ENCODE measurements at regions not wholly inside any gene's neighbourhood (a gene's known extent, or its start where the extent isn't known, plus 50 kb on each side); places are given as distances from the start of the nearest gene placed in this dataset.

DNA sequence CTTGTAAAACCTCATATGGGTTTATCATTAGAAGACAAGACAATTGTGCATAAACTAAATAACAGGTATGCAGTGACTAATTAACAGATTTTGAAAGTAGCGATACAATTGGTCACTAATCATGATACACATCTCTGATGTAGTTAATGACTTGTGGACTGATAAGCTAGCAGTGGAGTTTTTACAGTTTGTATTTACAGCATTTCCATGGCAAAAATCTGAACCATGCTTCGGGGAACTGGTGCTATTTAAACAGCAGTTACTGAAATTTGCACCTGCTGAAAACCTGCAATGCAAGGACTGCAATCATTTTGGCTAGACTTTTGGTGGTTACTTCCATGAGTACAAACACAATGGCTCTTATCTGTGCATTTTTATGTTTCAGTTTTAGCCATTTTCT lies 471.2 kb downstream of the RERGL start:
- Histone ChIP-seq H3K27ac (no peak overlapping the region), H3K9me3 (peaks cover 2% of the 10 kb centered on the region; the same call in 1 of the 3 replicates), H3K4me1 (no peaks in the 10 kb centered on the region), H3K4me3 (no peak overlapping the region), H3K4me2 (no peak overlapping the region)
- POLR2A ChIA-PET = no interaction called here
- FAIRE-seq (no peak), DNase-seq (ENCODE audit: low read depth in 1 of 2, low spot score in 1 of 2) (no peak), ATAC-seq (no peak)
- CTCF ChIA-PET = no interaction called here
- no peak for TF ChIP-seq EHMT2 (IDR thresholded peaks at IDR 0.05; ENCODE audit: low read depth)
- TF ChIP-seq JUN (IDR thresholded peaks at IDR 0.05) = no peak
- TF ChIP-seq CHD2 (IDR thresholded peaks at IDR 0.05; ENCODE audit: low read length, partially characterized antibody) = no peak
- TF ChIP-seq MAZ (IDR thresholded peaks at IDR 0.05; ENCODE audit: borderline replicate concordance, low read depth, low read length) = no peak
- TF ChIP-seq TP53 (CRISPR knock-in tag; IDR thresholded peaks at IDR 0.05) = no peak
- no peak for TF ChIP-seq HDAC2 (IDR thresholded peaks at IDR 0.05)
- WGBS (ENCODE audit: missing lambda C conversion rate) = 55% methylated on average over 2 of the region's 2 CpGs

DNA sequence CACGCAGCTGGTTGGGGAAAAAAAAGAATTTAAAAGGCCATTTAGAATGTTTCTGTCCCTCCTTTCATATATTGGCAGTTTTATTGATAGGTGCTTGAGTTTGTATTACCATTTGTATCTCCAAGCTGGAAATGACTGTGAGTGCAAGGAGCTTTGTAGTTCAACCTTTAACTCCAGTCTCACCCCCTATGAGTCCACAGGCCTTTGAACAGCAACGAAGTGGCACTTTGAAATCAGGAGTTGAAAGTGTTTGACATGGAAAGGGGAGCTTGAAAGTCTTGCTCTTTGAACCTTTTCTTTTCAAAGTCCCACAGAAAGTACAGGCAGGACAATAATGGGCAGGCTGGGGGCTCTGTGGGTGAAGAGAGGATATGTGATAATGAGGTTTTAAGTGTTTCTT lies 480.3 kb downstream of the RERGL start:
- ATAC-seq = no peak
- Histone ChIP-seq H3K4me3 (no peak overlapping the region), H3K4me1 (no peaks in the 10 kb centered on the region), H3K27ac (no peak overlapping the region), H3K4me2 (no peak overlapping the region), H3K9me3 (no peaks in the 10 kb centered on the region)
- 28% methylated on average over 2 of the region's 2 CpGs for WGBS (ENCODE audit: missing lambda C conversion rate)
- ChIA-PET POLR2A (no interaction called here), CTCF (interaction anchor here (0.7 kb wide), 1 partner anchor 10 kb away, joined by 3 read pairs; no protein-coding TSS in a partner anchor)
- no peak for DNase-seq (ENCODE audit: low read depth in 1 of 2, low spot score in 1 of 2)
- no peak for FAIRE-seq
- TF ChIP-seq MAFK (IDR thresholded peaks at IDR 0.05; ENCODE audit: partially characterized antibody) (no peak), EHMT2 (IDR thresholded peaks at IDR 0.05; ENCODE audit: low read depth) (no peak), RCOR1 (IDR thresholded peaks at IDR 0.05; ENCODE audit: low read depth, low read length) (no peak), EHF (CRISPR knock-in tag; IDR thresholded peaks at IDR 0.05) (no peak), HOXB13 (CRISPR knock-in tag; IDR thresholded peaks at IDR 0.05; ENCODE audit: low read depth) (no peak), MAZ (IDR thresholded peaks at IDR 0.05; ENCODE audit: borderline replicate concordance, low read depth, low read length) (no peak), RARB (CRISPR knock-in tag; IDR thresholded peaks at IDR 0.05) (no peak)
- TF ChIP-seq, protein P1, sequence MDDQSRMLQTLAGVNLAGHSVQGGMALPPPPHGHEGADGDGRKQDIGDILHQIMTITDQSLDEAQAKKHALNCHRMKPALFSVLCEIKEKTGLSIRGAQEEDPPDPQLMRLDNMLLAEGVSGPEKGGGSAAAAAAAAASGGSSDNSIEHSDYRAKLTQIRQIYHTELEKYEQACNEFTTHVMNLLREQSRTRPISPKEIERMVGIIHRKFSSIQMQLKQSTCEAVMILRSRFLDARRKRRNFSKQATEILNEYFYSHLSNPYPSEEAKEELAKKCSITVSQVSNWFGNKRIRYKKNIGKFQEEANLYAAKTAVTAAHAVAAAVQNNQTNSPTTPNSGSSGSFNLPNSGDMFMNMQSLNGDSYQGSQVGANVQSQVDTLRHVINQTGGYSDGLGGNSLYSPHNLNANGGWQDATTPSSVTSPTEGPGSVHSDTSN (IDR thresholded peaks at IDR 0.05) = no peak

DNA sequence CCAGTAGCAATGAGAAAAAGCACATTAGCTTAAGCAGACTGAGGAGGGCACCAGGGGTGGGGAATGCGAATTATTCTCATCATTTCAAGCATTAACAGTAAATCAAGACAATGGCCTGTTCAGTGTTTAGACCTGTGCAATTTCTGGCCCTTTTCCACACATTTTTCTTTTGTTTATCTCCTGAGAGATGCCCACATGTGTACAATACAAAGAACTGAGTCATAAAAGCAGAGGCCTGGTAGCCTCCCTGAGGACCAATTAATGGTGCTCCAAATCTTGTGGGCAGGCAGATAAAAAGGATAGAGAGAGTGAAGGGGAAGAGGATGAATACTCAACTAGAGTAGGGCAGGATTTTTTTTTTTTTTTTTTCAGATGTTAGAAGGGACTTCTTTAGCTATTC lies 480.8 kb downstream of the RERGL start:
- Histone ChIP-seq H3K4me1 (no peaks in the 10 kb centered on the region), H3K4me2 (no peak overlapping the region), H3K9me3 (no peaks in the 10 kb centered on the region), H3K4me3 (no peak overlapping the region), H3K27ac (no peak overlapping the region)
- ChIA-PET POLR2A (no interaction called here), CTCF (interaction anchor here (0.7 kb wide), 1 partner anchor 9 kb away, joined by 3 read pairs; no protein-coding TSS in a partner anchor)
- 15% methylated on average over 1 of the region's 1 CpG for WGBS (ENCODE audit: missing lambda C conversion rate)
- DNase-seq (ENCODE audit: low read depth in 1 of 2, low spot score in 1 of 2) (no peak), ATAC-seq (no peak), FAIRE-seq (no peak)
- no peak for TF ChIP-seq HEYL (CRISPR knock-in tag; IDR thresholded peaks at IDR 0.05)
- TF ChIP-seq, protein P2, sequence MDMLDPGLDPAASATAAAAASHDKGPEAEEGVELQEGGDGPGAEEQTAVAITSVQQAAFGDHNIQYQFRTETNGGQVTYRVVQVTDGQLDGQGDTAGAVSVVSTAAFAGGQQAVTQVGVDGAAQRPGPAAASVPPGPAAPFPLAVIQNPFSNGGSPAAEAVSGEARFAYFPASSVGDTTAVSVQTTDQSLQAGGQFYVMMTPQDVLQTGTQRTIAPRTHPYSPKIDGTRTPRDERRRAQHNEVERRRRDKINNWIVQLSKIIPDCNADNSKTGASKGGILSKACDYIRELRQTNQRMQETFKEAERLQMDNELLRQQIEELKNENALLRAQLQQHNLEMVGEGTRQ (IDR thresholded peaks at IDR 0.05) = no peak
- no peak for TF ChIP-seq MAFK (IDR thresholded peaks at IDR 0.05; ENCODE audit: partially characterized antibody)
- TF ChIP-seq, protein P3, sequence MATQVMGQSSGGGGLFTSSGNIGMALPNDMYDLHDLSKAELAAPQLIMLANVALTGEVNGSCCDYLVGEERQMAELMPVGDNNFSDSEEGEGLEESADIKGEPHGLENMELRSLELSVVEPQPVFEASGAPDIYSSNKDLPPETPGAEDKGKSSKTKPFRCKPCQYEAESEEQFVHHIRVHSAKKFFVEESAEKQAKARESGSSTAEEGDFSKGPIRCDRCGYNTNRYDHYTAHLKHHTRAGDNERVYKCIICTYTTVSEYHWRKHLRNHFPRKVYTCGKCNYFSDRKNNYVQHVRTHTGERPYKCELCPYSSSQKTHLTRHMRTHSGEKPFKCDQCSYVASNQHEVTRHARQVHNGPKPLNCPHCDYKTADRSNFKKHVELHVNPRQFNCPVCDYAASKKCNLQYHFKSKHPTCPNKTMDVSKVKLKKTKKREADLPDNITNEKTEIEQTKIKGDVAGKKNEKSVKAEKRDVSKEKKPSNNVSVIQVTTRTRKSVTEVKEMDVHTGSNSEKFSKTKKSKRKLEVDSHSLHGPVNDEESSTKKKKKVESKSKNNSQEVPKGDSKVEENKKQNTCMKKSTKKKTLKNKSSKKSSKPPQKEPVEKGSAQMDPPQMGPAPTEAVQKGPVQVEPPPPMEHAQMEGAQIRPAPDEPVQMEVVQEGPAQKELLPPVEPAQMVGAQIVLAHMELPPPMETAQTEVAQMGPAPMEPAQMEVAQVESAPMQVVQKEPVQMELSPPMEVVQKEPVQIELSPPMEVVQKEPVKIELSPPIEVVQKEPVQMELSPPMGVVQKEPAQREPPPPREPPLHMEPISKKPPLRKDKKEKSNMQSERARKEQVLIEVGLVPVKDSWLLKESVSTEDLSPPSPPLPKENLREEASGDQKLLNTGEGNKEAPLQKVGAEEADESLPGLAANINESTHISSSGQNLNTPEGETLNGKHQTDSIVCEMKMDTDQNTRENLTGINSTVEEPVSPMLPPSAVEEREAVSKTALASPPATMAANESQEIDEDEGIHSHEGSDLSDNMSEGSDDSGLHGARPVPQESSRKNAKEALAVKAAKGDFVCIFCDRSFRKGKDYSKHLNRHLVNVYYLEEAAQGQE (IDR thresholded peaks at IDR 0.05) = no peak
- no peak for TF ChIP-seq NPAS2 (CRISPR knock-in tag; IDR thresholded peaks at IDR 0.05; ENCODE audit: borderline replicate concordance)
- no peak for TF ChIP-seq HOXA7 (CRISPR knock-in tag; IDR thresholded peaks at IDR 0.05)
- no peak for TF ChIP-seq CBX8 (IDR thresholded peaks at IDR 0.05)
- TF ChIP-seq ZFP36 (IDR thresholded peaks at IDR 0.05; ENCODE audit: borderline replicate concordance, partially characterized antibody) = no peak
- no peak for TF ChIP-seq KDM5A (IDR thresholded peaks at IDR 0.05)
